ENCODE measurements at regions not wholly inside any gene's neighbourhood (a gene's known extent, or its start where the extent isn't known, plus 50 kb on each side); places are given as distances from the start of the nearest gene placed in this dataset.

- TF ChIP-seq CTCF (conservative IDR thresholded peaks at IDR 0.05 in 1 of 2, IDR thresholded peaks at IDR 0.05 in 1 of 2; ENCODE audit: extremely low read depth in 1 of 2, insufficient read depth in 1 of 2, low read depth in 1 of 2, low read length in 2 of 2) (no peak), EZH2 (IDR thresholded peaks at IDR 0.05; ENCODE audit: borderline replicate concordance, low read length) (no peak)
These were observed 151.8 kb downstream of the VEGFA start for GRCh38 chr6:43921548-43922425.
